HG03064 (cell line): ENCODE measurements at regions not wholly inside any gene's neighbourhood (a gene's known extent, or its start where the extent isn't known, plus 50 kb on each side); places are given as distances from the start of the nearest gene placed in this dataset.

Experiments used
- ATAC-seq: cut with Tn5 transposase; IDR thresholded peaks from one replicate; pipeline ENCODE4 v1.9.1; 2021; ENCODE audit warnings: low read depth; ENCODE audit not compliant: unreplicated experiment

- ATAC-seq: no peak
Observed at GRCh38 chr9:121568343-121569265, 69.0 kb upstream of the GGTA1 start.

- no peak for ATAC-seq
Observed at GRCh38 chr9:121569266-121569648, 69.6 kb upstream of the GGTA1 start.

- ATAC-seq: no peak
Observed at GRCh38 chr9:121572581-121572980, 72.9 kb upstream of the GGTA1 start.

GRCh38 chr9:121573717-121574485, 74.3 kb upstream of the GGTA1 start:
- ATAC-seq: no peak

GRCh38 chr9:121574774-121575519, 75.3 kb upstream of the GGTA1 start:
- ATAC-seq: no peak

GRCh38 chr9:121576281-121577075, 75.0 kb upstream of the DAB2IP start:
- no peak for ATAC-seq

- no peak for ATAC-seq
Observed at GRCh38 chr9:121577166-121577565, 74.3 kb upstream of the DAB2IP start.

- ATAC-seq: no peak
Observed at GRCh38 chr9:121577572-121577971, 73.9 kb upstream of the DAB2IP start.

GRCh38 chr9:121581786-121582600, 69.4 kb upstream of the DAB2IP start:
- ATAC-seq: no peak

- no peak for ATAC-seq
Observed at GRCh38 chr9:121582641-121583040, 68.8 kb upstream of the DAB2IP start.

GRCh38 chr9:121584421-121584820, 67.0 kb upstream of the DAB2IP start:
- ATAC-seq: no peak

GRCh38 chr9:121587863-121588262, 63.6 kb upstream of the DAB2IP start:
- no peak for ATAC-seq

GRCh38 chr9:121589986-121590385, 61.4 kb upstream of the DAB2IP start:
- no peak for ATAC-seq

GRCh38 chr9:121592265-121592664, 59.2 kb upstream of the DAB2IP start:
- ATAC-seq: no peak

- ATAC-seq: no peak
Observed at GRCh38 chr9:121593066-121593465, 58.4 kb upstream of the DAB2IP start.

- ATAC-seq: no peak
Observed at GRCh38 chr9:121596515-121596914, 54.9 kb upstream of the DAB2IP start.

- no peak for ATAC-seq
Observed at GRCh38 chr9:121597698-121598166, 53.7 kb upstream of the DAB2IP start.

GRCh38 chr9:121598167-121598964, 53.1 kb upstream of the DAB2IP start:
- ATAC-seq: no peak
